Upper lobe of right lung (tissue), 1 donor: ENCODE measurements at regions not wholly inside any gene's neighbourhood (a gene's known extent, or its start where the extent isn't known, plus 50 kb on each side); places are given as distances from the start of the nearest gene placed in this dataset.

Experiments
- ATAC-seq: fragments of 200-7000 bp; cut with Tn5 transposase; one replicate; pipeline ENCODE4 v1.9.1; 2020; ENCODE audit warnings: mild to moderate bottlenecking, moderate library complexity
- DNase-seq: peaks from one replicate; pipeline ENCODE4 v3.0.0-alpha.2; 2020
- H3K27ac ChIP-seq: fragments of 200-600 bp; one replicate; pipeline ENCODE4 v1.8.0; 2022
- H3K27me3 ChIP-seq: fragments of 200-600 bp; one replicate; pipeline ENCODE4 v1.8.0; 2022; ENCODE audit warnings: mild to moderate bottlenecking
- H3K36me3 ChIP-seq: fragments of 200-600 bp; one replicate; pipeline ENCODE4 v1.8.0; 2022
- H3K4me1 ChIP-seq: fragments of 200-600 bp; one replicate; pipeline ENCODE4 v1.8.0; 2022
- H3K4me3 ChIP-seq: fragments of 200-600 bp; one replicate; pipeline ENCODE4 v1.8.0; 2022; ENCODE audit warnings: mild to moderate bottlenecking
- H3K9me3 ChIP-seq: fragments of 200-600 bp; one replicate; pipeline ENCODE4 v1.8.0; 2022
- CTCF ChIP-seq: fragments of 200-600 bp; IDR thresholded peaks from one replicate; pipeline ENCODE4 v1.8.0; 2022; ENCODE audit warnings: antibody characterized with exemption
- intact Hi-C: fragments of 100-400 bp; cut with DNase I; formaldehyde crosslinking; loops from one replicate; pipeline ENCODE4 v1.11.0; 2022
- donor health status: DM: no; HTN: yes; CAD: no; lungs with severe emphysema.

GRCh38 chr13:105804561-105805190 is 730.8 kb downstream of the EFNB2 start:
- H3K4me3 ChIP-seq = no peak overlapping the region
- no peak overlapping the region for H3K27ac ChIP-seq
- intact Hi-C loops = no loop called here
- H3K9me3 ChIP-seq = no peaks in the 10 kb centered on the region
- DNase-seq (no peak), ATAC-seq (no peak)
- no peaks in the 10 kb centered on the region for H3K27me3 ChIP-seq
- H3K36me3 ChIP-seq = no peaks in the 10 kb centered on the region
- no peaks in the 10 kb centered on the region for H3K4me1 ChIP-seq
- no peak for TF ChIP-seq CTCF

DNA sequence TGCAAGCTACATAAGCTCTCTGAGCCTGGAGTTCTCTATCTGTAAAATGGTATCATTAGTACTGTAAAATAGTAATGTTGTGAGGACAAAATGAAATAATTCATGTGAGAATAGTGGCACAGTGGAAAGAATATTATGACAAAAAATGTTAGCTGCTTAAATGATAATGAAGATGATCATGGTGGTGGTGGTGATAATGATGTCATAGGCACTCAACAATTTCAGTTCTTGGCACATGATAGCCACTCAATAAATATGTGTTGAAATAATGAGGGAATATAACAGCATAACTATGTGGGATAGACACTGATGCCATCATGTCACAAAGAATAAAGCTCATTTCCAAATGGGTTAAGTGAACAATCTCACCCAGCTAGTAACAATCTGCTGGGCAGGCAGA is 736.3 kb downstream of the EFNB2 start:
- Histone ChIP-seq H3K36me3 (no peaks in the 10 kb centered on the region), H3K4me3 (no peak overlapping the region), H3K4me1 (no peaks in the 10 kb centered on the region), H3K9me3 (no peaks in the 10 kb centered on the region), H3K27ac (no peak overlapping the region), H3K27me3 (no peaks in the 10 kb centered on the region)
- intact Hi-C loops = no loop called here
- no peak for TF ChIP-seq CTCF
- ATAC-seq (no peak), DNase-seq (no peak)

- no peak for DNase-seq
- no peak for ATAC-seq
- Histone ChIP-seq H3K4me3 (no peak overlapping the region), H3K27me3 (no peaks in the 10 kb centered on the region), H3K36me3 (no peaks in the 10 kb centered on the region), H3K4me1 (no peaks in the 10 kb centered on the region), H3K9me3 (no peaks in the 10 kb centered on the region), H3K27ac (no peak overlapping the region)
- TF ChIP-seq CTCF = no peak
- intact Hi-C loops = no loop called here
These were observed 736.9 kb downstream of the EFNB2 start for GRCh38 chr13:105798541-105798940.

DNA sequence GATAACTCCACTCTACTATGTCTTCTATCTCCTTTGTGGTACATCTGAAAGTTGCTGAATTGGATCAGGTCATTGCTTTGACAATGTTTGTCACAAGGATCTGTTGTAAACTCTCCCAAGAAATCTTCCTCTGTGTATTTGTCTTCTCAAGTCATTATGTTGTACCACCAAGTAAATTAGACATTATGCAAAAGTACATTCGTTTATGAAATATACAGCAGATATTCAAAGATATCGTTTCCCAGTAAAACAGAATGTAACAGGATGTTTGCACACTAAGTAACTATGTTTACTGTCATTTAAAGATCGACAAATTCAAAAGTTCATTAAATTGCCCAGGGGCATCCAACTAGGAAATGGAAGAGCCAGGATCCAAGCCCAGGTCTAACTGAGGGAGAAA is 739.4 kb downstream of the EFNB2 start:
- no peaks in the 10 kb centered on the region for H3K27me3 ChIP-seq
- intact Hi-C loops = no loop called here
- no peak for ATAC-seq

GRCh38 chr13:105790923-105791322 is 744.5 kb downstream of the EFNB2 start:
- no peak overlapping the region for H3K27ac ChIP-seq

More for the DNA sequence above, 739.4 kb downstream of the EFNB2 start:
- Histone ChIP-seq H3K4me3 (no peak overlapping the region), H3K36me3 (no peaks in the 10 kb centered on the region), H3K9me3 (no peaks in the 10 kb centered on the region), H3K27ac (no peak overlapping the region), H3K4me1 (no peaks in the 10 kb centered on the region)
- no peak for DNase-seq
- TF ChIP-seq CTCF = no peak

More at GRCh38 chr13:105790923-105791322, 744.5 kb downstream of the EFNB2 start:
- H3K4me1 ChIP-seq = no peaks in the 10 kb centered on the region
- DNase-seq (no peak), ATAC-seq (no peak)
- TF ChIP-seq CTCF = no peak
- H3K36me3 ChIP-seq = no peaks in the 10 kb centered on the region
- no peaks in the 10 kb centered on the region for H3K9me3 ChIP-seq
- intact Hi-C loops = no loop called here
- H3K4me3 ChIP-seq = no peak overlapping the region
- H3K27me3 ChIP-seq = no peaks in the 10 kb centered on the region
